Fibroblast of mammary gland (primary cell): ENCODE measurements at regions not wholly inside any gene's neighbourhood (a gene's known extent, or its start where the extent isn't known, plus 50 kb on each side); places are given as distances from the start of the nearest gene placed in this dataset.

Experiments used
- DNase-seq: peaks from one replicate; pipeline ENCODE4 v3.0.0-alpha.2; 2010; ENCODE audit warnings: low read depth
- H3K4me3 ChIP-seq: 2 replicates; pipeline ENCODE4 v1.5.1; 2011; ENCODE audit warnings: low read depth, mild to moderate bottlenecking, low read length, moderate library complexity; ENCODE audit not compliant: control insufficient read depth
- CTCF ChIP-seq: conservative IDR thresholded peaks from 2 replicates; pipeline ENCODE4 v1.5.1; 2011; ENCODE audit warnings: low read depth, low read length, inconsistent platforms; ENCODE audit not compliant: control insufficient read depth, insufficient read depth

GRCh38 chr2:129777762-129778583 lies 201.5 kb upstream of the RAB6C start:
- no peak overlapping the region for H3K4me3 ChIP-seq
- no peak for DNase-seq
- TF ChIP-seq CTCF = no peak

GRCh38 chr2:129778584-129778877 lies 200.9 kb upstream of the RAB6C start:
- no peak for TF ChIP-seq CTCF
- no peak overlapping the region for H3K4me3 ChIP-seq
- DNase-seq = no peak

GRCh38 chr2:129779783-129780182 lies 199.7 kb upstream of the RAB6C start:
- H3K4me3 ChIP-seq = no peak overlapping the region
- no peak for TF ChIP-seq CTCF
- no peak for DNase-seq

GRCh38 chr2:129780316-129781270 lies 198.9 kb upstream of the RAB6C start:
- no peak for TF ChIP-seq CTCF
- no peak for DNase-seq
- H3K4me3 ChIP-seq = no peak overlapping the region

DNA sequence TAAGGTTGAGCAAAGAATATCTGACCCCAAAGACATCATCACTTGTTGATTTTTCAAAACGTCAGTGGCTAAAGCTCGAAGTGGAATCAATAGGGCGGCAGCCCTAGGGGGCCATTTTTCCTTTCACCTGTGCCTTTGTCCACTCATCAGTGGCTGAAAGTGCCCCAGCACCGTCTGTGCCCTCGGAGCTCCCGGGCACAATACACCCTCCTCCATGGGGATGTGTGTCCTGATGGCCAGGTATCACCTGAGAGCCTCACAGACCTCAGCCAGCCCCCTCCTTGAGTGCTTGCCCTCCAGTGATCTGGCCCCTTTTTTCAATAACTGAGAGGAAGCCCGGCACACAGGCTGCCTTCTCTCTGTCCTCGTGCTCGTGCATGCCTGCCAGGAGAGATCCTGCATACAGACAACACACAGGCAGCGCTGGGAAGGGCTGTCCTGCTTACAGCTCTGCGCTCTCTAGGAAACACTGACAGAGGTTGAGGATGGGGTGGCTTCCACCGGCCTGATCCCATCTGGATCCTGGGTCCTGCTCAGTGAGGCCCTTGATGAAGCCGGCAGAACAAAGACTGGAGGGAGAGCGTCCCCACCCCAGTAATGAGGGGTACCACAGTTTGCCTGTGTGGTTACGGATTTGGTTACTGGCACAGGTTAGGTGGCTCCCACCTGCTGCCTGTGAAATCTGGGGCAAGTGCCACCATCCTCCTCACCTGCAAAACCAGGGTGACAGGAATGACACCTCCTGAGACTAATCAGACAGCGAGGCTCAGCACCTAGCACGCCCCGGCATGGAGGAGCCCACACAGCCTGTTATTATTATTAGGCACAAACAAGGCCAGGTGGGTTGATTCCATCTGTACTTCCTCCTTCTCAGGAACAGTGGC lies 197.5 kb upstream of the RAB6C start:
- no peak overlapping the region for H3K4me3 ChIP-seq
- no peak for DNase-seq
- TF ChIP-seq CTCF = no peak

DNA sequence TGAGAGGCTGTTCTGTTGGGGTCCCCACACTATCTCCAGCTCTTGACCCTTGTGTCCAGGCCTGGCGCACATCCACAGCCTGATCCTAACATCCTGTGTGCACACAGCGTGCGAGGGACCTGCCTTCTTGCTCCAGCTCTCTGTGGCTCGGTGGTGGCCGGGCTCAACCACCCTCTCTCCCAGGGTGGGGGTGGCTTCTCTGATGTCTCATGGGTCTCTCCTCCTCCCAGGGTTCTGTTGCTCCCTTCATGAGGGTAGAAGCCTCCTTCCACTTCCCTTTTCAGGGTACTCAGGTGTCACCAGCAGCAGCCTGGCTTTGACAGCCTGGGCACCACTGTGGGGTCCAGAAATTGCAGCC lies 196.9 kb upstream of the RAB6C start:
- H3K4me3 ChIP-seq = no peak overlapping the region
- TF ChIP-seq CTCF = no peak
- DNase-seq = no peak
